OCI-LY1 (cell line): ENCODE measurements at regions not wholly inside any gene's neighbourhood (a gene's known extent, or its start where the extent isn't known, plus 50 kb on each side); places are given as distances from the start of the nearest gene placed in this dataset.

Experiments used
- H2AFZ ChIP-seq: fragments of 200-600 bp; sonication (generic), shearing (Covaris generic); 2 replicates; pipeline ENCODE4 v1.6.0; 2014; ENCODE audit warnings: antibody characterized with exemption, mild to moderate bottlenecking, low read length
- H3F3A ChIP-seq: fragments of 200-600 bp; sonication (generic), shearing (Covaris generic); 2 replicates; pipeline ENCODE4 v1.6.0; 2014; ENCODE audit warnings: mild to moderate bottlenecking, antibody characterized with exemption, low read length, moderate library complexity; ENCODE audit not compliant: insufficient read depth
- H3K27ac ChIP-seq: fragments of 200-600 bp; sonication (generic); 2 replicates; pipeline ENCODE4 v1.5.1; 2014; ENCODE audit warnings: low read length, mixed run types, mild to moderate bottlenecking, low read depth; ENCODE audit not compliant: poor library complexity, severe bottlenecking
- H3K27me3 ChIP-seq: fragments of 200-600 bp; sonication (generic); 2 replicates; pipeline ENCODE4 v1.6.0; 2014; ENCODE audit warnings: antibody characterized with exemption, mild to moderate bottlenecking, low read length, moderate library complexity; ENCODE audit not compliant: insufficient read depth
- H3K36me3 ChIP-seq: fragments of 200-600 bp; sonication (generic); 2 replicates; pipeline ENCODE4 v1.6.1; 2014; ENCODE audit warnings: mild to moderate bottlenecking, antibody characterized with exemption, low read length, moderate library complexity, mixed read lengths; ENCODE audit not compliant: insufficient read depth
- H3K4me1 ChIP-seq: fragments of 200-600 bp; sonication (generic); 2 replicates; pipeline ENCODE4 v1.5.1; 2014; ENCODE audit warnings: mild to moderate bottlenecking, low read length, moderate library complexity; ENCODE audit not compliant: insufficient read depth, severe bottlenecking
- H3K4me2 ChIP-seq: fragments of 200-600 bp; sonication (generic), shearing (Covaris generic); 2 replicates; pipeline ENCODE4 v1.6.1; 2014; ENCODE audit warnings: low read length
- H3K4me3 ChIP-seq: fragments of 200-600 bp; sonication (generic); 2 replicates; pipeline ENCODE4 v1.5.1; 2014; ENCODE audit warnings: low read length, low read depth, mild to moderate bottlenecking, mixed read lengths; ENCODE audit not compliant: poor library complexity, severe bottlenecking
- H3K79me2 ChIP-seq: fragments of 200-600 bp; shearing (Covaris generic); 2 replicates; pipeline ENCODE4 v1.6.1; 2016; ENCODE audit warnings: mixed run types, low read length, mixed read lengths; ENCODE audit not compliant: insufficient read depth
- H3K9ac ChIP-seq: fragments of 200-600 bp; sonication (generic), shearing (Covaris generic); 2 replicates; pipeline ENCODE4 v1.6.1; 2014; ENCODE audit warnings: mild to moderate bottlenecking, low read length, mixed read lengths
- H3K9me2 ChIP-seq: fragments of 200-600 bp; sonication (generic), shearing (Covaris generic); 2 replicates; pipeline ENCODE4 v1.6.1; 2014; ENCODE audit warnings: low read depth, mild to moderate bottlenecking, low read length, mixed read lengths
- H3K9me3 ChIP-seq: fragments of 200-600 bp; shearing (Covaris generic); 2 replicates; pipeline ENCODE4 v1.6.1; 2014; ENCODE audit warnings: low read length, mixed read lengths
- H4K20me1 ChIP-seq: fragments of 200-600 bp; sonication (generic), shearing (Covaris generic); 2 replicates; pipeline ENCODE4 v1.6.0; 2016; ENCODE audit warnings: mild to moderate bottlenecking, low read length; ENCODE audit not compliant: insufficient read depth
- CTCF ChIP-seq: fragments of 200-600 bp; sonication (generic), shearing (Covaris generic); IDR thresholded peaks from 2 replicates; pipeline ENCODE4 v1.5.1; 2017; ENCODE audit warnings: mild to moderate bottlenecking, antibody characterized with exemption, low read length, moderate library complexity, mixed read lengths
- EZH2 ChIP-seq: fragments of 200-600 bp; sonication (generic), shearing (Covaris generic); IDR thresholded peaks from 2 replicates; pipeline ENCODE4 v1.8.0; 2017; ENCODE audit warnings: borderline replicate concordance, mixed run types, mild to moderate bottlenecking, antibody characterized with exemption, low read length, moderate library complexity, mixed read lengths

DNA sequence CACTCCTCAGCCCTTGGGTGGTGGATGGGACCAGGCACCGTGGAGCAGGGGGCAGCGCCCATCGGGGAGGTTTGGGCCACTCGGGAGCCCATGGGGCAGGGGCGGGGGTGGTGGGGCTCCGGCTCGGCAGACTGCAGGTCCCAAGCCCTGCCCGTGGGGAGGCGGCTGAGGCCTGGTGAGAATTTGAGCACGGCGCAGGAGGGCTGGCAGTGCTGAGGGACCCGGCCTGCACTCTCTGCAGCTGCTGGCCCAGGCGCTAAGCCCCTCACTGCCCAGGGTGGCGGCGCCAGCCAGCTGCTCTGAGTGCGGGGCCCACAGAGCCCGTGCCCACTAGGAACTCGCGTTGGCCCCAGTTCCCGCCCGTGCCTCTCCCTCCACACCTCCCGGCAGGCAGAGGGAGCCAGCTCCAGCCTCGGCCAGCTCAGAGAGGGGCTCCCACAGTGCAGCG lies 182.1 kb upstream of the OPRM1 start:
- H3K4me2 ChIP-seq = no peak overlapping the region
- TF ChIP-seq CTCF (no peak), EZH2 (no peak)
- H3K36me3 ChIP-seq = no peaks in the 10 kb centered on the region
- H3K9me2 ChIP-seq = no peaks in the 10 kb centered on the region
- H3K27ac ChIP-seq = no peak overlapping the region
- no peak overlapping the region for H3K9ac ChIP-seq
- no peaks in the 10 kb centered on the region for H3K4me1 ChIP-seq
- no peaks in the 10 kb centered on the region for H4K20me1 ChIP-seq
- no peaks in the 10 kb centered on the region for H3K79me2 ChIP-seq
- no peak overlapping the region for H2AFZ ChIP-seq
- no peaks in the 10 kb centered on the region for H3F3A ChIP-seq
- H3K4me3 ChIP-seq = no peak overlapping the region
- no peaks in the 10 kb centered on the region for H3K27me3 ChIP-seq
- H3K9me3 ChIP-seq = no peaks in the 10 kb centered on the region

- Histone ChIP-seq H3F3A (no peaks in the 10 kb centered on the region), H3K27ac (no peak overlapping the region), H3K79me2 (no peaks in the 10 kb centered on the region), H3K27me3 (no peaks in the 10 kb centered on the region), H3K4me1 (no peaks in the 10 kb centered on the region), H3K9me2 (no peaks in the 10 kb centered on the region), H3K4me3 (no peak overlapping the region), H3K9ac (no peak overlapping the region), H4K20me1 (no peaks in the 10 kb centered on the region), H2AFZ (no peak overlapping the region), H3K9me3 (no peaks in the 10 kb centered on the region), H3K4me2 (no peak overlapping the region), H3K36me3 (no peaks in the 10 kb centered on the region)
- TF ChIP-seq EZH2 = no peak
- TF ChIP-seq CTCF = no peak
Measured at GRCh38 chr6:153852481-153852880, 186.6 kb upstream of the OPRM1 start.

DNA sequence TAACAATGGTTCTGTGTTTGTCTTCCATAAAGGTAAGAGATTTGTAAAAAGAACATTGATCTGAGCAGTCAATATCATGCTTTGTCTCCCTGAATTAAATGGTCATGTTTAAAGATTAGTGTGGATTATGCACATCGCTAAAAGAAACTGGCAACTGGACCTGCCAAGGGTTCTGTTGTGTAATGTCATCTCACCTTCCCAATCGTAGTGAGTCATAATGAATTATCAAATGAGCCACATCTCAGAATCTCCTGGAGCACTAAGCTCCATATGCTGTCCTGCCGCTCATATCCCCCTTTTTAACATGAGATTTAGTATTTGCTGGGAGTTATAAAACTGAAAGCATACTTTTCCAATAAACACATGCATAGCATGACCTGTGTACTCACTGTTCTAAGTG lies 187.0 kb upstream of the OPRM1 start:
- no peaks in the 10 kb centered on the region for H3K9me3 ChIP-seq
- no peak overlapping the region for H3K27ac ChIP-seq
- H3K79me2 ChIP-seq = no peaks in the 10 kb centered on the region
- H3F3A ChIP-seq = no peaks in the 10 kb centered on the region
- no peak overlapping the region for H2AFZ ChIP-seq
- H3K4me2 ChIP-seq = no peak overlapping the region
- no peaks in the 10 kb centered on the region for H3K9me2 ChIP-seq
- no peak overlapping the region for H3K9ac ChIP-seq
- H3K4me1 ChIP-seq = no peaks in the 10 kb centered on the region
- no peaks in the 10 kb centered on the region for H3K27me3 ChIP-seq
- H3K36me3 ChIP-seq = no peaks in the 10 kb centered on the region
- TF ChIP-seq CTCF = no peak
- H3K4me3 ChIP-seq = no peak overlapping the region
- no peaks in the 10 kb centered on the region for H4K20me1 ChIP-seq
